Limb (tissue), 2 donors: ENCODE measurements at regions not wholly inside any gene's neighbourhood (a gene's known extent, or its start where the extent isn't known, plus 50 kb on each side); places are given as distances from the start of the nearest gene placed in this dataset.
A peak's percentile ranks its signal among the peaks of the same experiment; 100 is the strongest.

ENCODE experiments used
- DNase-seq, 2 donors: peaks; one replicate each; pipeline ENCODE4 v3.0.0-alpha.2; 2016; ENCODE audit errors: extremely low spot score in 2 of 2

GRCh38 chr15:27702581-27702980 lies 396.5 kb downstream of the OCA2 start:
- peak in 1 of 2 donors; percentile 38 for DNase-seq

DNA sequence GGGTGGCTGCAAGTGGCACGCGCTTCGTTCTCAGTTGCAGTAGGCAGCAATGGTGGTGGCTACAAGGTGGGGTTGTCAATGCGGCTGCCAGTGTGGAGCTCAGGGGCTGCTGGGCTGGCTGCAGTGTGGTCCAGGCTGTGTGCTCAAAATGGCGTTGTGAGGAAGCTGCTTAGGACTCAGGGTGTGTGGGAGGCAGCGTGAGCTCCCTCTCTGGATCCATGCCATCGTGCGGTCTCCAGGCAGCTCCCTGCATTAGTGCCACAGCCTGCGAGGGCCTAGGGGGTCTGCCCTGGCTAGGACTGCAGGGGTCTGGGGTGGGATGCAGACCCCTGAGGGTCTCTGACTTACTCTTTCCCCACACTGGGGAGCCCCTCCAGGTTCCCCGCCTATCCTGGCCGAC lies 397.2 kb downstream of the OCA2 start:
- no peak for DNase-seq

- DNase-seq, result no peak
Measured at GRCh38 chr15:27701014-27701413, 398.1 kb downstream of the OCA2 start.

- no peak for DNase-seq
Measured at GRCh38 chr15:27699699-27700098, 399.4 kb downstream of the OCA2 start.

- DNase-seq, result no peak
Measured at GRCh38 chr15:27696530-27696929, 402.6 kb downstream of the OCA2 start.

- no peak for DNase-seq
Measured at GRCh38 chr15:27695726-27696125, 403.4 kb downstream of the OCA2 start.

DNA sequence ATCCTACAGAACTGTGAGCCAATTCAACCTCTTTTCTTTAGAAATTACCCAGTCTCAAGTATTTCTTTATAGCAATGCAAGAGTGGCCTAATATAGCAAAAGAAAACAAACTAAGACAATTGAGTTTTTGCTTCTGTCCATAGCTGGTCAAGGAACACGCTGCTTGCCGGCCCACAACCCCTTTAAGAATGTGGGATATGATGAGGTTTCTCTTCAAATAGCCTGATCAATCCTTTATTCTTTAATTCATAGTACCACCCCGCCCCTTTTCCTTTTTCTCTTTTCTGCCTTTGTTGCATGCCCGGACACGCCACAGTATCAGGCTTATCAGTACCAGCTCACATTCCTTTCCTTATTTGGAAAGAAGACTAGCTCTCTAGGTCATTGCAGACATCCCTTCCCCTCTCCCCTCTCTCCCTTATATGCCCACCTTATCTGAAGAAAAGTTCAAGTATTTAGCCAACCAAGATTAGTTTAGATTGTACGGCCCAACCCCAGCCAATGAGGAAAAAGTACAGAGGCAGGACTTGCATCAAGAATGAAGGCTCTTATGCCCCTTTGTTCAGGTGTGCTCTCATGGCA lies 404.5 kb downstream of the OCA2 start:
- DNase-seq, result no peak

GRCh38 chr15:27693280-27693679 lies 405.8 kb downstream of the OCA2 start:
- DNase-seq, result no peak

GRCh38 chr15:27692438-27692837 lies 406.7 kb downstream of the OCA2 start:
- DNase-seq, result no peak

DNA sequence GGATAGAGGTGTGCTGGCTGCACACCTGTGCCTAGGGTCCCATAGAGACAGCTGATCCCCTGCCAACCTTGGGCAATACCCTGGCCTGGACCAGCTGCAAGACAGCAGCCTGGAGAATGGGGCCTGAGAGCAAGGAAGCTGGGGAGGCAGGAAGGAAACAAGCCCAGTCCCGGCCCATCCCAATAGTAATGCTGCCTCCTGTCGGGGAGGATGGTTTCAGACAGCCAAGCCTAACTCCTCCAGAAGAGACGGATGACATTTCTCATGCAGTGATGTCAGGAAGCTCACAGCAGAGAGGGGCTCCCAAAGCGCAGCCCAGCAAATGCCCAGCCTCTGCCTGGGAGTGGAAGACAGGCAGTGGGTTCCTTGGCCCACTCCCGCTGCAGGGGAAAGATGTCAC lies 408.8 kb downstream of the OCA2 start:
- DNase-seq, result no peak

DNA sequence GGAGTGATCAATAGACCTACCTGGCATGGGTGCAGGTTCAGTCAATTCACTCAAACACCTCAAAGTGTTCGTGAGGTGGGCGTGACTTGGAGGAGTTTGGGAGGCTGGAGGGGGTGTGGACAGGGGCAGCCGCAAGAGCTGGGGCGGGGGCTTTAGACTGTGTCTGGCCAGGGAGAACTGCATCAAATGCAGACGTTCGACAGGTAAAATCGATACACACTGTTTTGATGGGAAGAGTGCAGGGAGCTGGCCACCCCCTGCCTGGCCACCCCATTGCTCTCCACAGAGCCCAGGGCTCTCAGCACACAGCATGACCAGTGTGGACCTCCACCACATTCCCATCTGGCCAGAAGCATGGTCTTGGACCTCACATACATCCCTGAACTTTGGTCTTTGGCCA lies 412.1 kb downstream of the OCA2 start:
- DNase-seq, result no peak

GRCh38 chr15:27686369-27686768 lies 412.7 kb downstream of the OCA2 start:
- DNase-seq, result no peak

DNA sequence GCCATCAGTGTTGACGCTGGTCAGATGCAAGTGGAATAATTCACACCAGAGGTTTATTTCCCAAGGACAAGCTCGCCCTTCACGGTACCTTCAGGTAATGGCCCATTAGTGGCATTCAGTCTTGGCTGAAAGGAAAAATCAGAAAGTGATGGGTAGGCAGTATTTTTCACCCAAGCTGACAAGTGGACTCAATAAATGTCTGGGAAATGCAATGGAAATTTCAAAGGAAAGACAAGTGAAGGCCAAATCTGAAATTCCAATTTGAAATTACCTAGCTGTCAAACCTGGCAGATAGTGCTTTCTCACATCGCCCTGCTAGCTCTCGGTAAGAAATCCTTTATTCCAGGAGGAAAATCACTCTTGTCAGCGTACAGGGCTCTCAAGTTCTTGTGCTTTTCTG lies 413.5 kb downstream of the OCA2 start:
- no peak for DNase-seq

DNA sequence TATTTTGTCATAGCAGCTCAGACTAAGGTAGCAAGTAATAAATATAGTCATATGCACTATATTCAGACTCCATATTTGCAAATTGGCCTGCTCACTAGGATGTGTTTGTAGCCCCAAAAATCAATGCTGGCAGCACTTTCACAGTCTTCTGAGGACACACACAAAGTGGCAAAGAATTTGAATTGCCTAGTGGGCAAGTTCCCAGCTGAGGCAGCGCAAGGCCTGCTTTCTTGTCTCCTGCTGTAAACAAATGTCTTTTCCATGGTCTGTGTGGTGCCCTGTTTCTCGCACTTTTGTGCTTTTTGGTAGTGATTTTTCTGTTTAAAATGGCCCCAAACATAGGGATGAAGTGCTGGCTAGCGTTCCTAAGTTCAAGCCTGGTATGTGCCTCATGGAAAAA lies 416.0 kb downstream of the OCA2 start:
- no peak for DNase-seq

- no peak for DNase-seq
Measured at GRCh38 chr15:27681038-27681437, 418.1 kb downstream of the OCA2 start.

DNA sequence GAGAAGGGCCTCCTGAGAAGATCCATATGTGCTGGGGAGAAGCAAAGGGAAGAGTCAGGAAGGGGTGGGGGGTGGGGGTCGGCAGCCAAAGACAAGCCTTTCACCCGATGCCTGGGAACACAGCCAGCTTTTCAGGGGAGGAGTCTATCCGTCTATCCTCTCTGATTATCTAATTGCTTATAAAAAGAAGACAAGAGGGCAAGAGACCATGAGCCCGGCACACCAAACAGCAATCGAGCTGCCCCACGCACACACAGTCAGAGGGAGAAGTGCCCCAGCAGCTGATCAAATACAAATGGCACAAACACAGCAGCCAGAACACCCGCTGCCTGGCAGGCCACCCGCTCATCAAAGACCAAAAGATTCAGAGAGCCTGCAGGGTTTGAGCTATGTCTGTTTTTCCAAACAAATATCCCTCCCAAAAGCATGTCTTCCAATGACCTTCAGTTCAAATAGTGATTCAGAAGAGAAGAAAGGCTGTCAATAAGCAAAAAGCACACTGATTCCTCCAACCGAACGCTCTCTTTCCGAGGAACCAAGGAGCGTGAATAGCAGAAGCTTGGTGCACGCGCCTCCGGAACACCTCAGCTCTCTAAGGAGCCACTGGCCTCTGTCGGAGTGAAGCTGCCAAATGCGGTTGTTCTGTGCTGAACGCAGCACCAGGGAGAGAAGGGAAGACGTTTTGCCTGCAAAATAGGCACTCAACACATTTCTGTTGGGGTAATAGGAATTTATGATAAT lies 419.2 kb downstream of the OCA2 start:
- DNase-seq, result peak; percentile 32 to 61

DNA sequence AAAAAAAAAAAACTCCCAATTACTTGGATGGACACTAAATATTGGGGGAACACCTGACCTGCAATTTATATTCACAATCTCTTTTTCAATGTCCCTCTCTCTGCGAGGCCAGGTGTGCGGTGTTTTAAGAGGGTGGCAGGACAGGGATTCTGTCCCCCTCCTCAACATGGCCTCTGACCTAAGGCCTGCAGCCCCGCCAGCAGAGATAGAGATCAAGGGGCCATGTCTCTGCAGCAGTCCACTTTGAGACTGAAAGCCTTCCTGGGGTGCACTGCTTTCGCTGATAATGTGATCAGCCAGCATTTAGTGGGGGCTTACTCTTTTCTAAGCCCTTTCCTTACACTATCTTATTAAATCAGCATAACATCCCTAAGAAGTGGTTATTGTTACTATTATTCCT lies 419.9 kb downstream of the OCA2 start:
- no peak for DNase-seq

DNA sequence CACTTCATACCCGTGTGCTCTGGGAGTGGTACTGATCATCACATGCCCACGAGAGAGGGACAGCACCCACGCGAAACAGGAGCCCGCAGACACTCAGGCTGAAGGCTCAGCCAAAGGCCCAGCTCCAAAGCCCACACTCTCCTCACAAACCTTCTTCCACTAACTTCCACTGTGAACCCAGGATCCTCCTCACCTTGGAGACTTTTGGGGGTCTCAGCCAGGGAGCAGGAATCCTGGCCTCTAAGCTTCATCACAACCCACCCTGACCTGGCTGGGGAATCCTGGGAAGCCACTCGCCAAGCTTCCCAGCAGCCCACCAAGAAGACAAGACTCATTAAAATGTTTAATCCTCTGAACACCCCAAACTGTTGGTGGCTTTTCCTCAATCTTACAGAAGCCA lies 421.2 kb downstream of the OCA2 start:
- DNase-seq, result no peak

- DNase-seq, result no peak
Measured at GRCh38 chr15:27676647-27677046, 422.5 kb downstream of the OCA2 start.

DNA sequence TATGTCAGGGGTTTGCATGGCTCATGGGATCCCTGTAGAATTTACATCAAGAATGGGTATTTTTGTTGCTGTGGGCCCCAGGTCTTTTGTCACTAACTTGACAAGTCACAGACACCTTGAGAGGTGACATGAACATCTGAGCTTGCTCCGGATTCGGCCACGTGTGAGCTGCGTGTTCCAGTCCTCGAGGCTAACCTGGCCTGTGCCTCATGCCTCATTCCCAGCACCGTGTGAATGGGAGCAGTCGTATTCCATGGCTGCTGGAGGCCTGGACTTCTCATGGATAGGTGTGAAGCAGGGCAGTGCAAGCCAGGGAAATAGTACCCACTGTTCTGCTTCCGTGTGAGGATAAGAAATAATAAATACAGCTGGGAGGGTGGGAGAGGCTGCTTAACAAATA lies 423.5 kb downstream of the OCA2 start:
- no peak for DNase-seq

- no peak for DNase-seq
Measured at GRCh38 chr15:27674826-27675225, 424.3 kb downstream of the OCA2 start.

DNA sequence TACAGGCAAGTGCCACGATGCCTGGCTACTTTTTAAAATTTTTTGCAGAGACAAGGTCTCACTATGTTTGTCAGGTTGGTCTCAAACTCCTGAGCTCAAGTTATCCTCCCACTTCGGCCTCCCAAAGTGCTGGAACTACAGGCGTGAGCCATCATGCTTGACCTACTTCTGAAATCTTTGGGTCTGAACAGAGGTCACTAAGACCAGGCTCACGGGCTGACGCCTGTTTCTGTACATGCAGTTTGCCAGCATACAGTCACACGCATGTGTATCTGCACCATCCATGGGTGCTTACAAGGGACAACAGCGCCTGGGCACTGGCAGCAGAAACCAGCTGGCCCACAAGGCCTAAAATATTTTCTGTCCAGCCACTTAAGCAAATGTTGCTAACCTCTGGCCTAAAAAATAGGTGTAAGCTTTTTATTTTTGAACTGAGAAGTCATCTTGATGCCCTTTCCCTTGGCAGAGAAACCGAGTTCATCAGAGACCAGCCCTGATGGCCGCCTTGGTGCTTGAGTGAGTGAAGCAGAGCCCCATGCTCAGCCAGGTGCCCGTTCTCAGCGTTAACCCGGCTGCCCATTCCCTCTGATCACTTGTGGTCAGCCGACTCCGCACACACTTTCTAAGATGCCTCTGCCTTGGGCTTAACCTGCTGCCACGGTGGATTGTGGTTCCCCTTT lies 425.2 kb downstream of the OCA2 start:
- no peak for DNase-seq

DNA sequence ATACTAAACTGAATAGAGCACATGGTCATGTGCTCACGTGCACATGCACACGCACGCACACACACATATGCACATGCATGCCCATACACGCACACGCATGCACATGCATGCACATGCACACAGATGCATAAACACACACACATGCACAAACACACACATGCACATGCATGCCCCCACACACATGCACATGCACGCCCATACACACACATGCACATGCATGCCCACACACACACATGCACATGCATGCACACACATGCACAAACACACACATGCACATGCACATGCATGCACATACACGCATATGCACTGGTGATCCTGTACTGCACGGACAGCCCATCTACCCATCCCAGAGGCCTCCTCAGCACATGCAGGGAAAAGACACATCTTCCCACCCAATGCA lies 426.6 kb downstream of the OCA2 start:
- DNase-seq, result no peak
